Type B pancreatic cell (in vitro differentiated cells): ENCODE measurements at regions not wholly inside any gene's neighbourhood (a gene's known extent, or its start where the extent isn't known, plus 50 kb on each side); places are given as distances from the start of the nearest gene placed in this dataset.
"Not testable (repeated sequence)": the region's sequence is repeated elsewhere in the genome, so short reads cannot be mapped to it uniquely, and the experiment has no call there.

ENCODE experiments used
- DNase-seq: peaks from one replicate; pipeline ENCODE4 v3.0.0; 2021; ENCODE audit warnings: mixed read lengths; ENCODE audit not compliant: unreplicated experiment; ENCODE audit errors: extremely low spot score
- H3K27ac Mint-ChIP-seq: 2 replicates; pipeline ENCODE4 v1.8.0; 2021; ENCODE audit warnings: mild to moderate bottlenecking, mixed read lengths
- H3K27me3 Mint-ChIP-seq: 2 replicates; pipeline ENCODE4 v1.8.0; 2021; ENCODE audit warnings: mixed read lengths
- H3K36me3 Mint-ChIP-seq: 2 replicates; pipeline ENCODE4 v1.8.0; 2021; ENCODE audit warnings: mixed read lengths
- H3K4me1 Mint-ChIP-seq: one replicate; pipeline ENCODE4 v1.8.0; 2021; ENCODE audit warnings: mixed read lengths; ENCODE audit not compliant: unreplicated experiment
- H3K4me3 Mint-ChIP-seq: 2 replicates; pipeline ENCODE4 v1.8.0; 2021; ENCODE audit warnings: mild to moderate bottlenecking, mixed read lengths
- H3K9me3 Mint-ChIP-seq: 2 replicates; pipeline ENCODE4 v1.8.0; 2021; ENCODE audit warnings: mixed read lengths
- TF ChIP-seq, protein P1 (sequence below): fragments of 200-600 bp; sonication (generic); conservative IDR thresholded peaks from 2 replicates; pipeline ENCODE4 v1.5.0; 2021; ENCODE audit warnings: antibody characterized with exemption, mild to moderate bottlenecking

DNA sequence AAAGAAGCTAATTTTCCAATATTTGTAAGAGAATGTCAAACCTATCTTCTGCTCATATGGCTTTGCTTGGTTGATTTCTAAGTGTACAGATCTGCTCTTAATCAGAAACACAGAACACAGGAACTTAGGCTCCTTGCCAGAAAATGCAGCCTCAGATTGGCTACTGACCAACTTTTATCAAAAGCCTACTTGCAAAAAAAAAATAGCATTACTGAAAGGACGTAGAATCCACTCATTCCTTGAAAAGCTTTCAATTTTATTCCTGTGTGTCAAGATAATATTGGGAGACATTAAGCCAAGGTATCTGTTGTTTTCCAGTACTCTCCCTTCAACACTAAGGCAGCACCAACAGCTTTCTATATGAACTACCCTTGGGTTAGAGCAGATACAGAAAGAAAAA, 127.6 kb upstream of the INTU start:
- peaks cover 3% of the 10 kb centered on the region for H3K27me3 Mint-ChIP-seq
- no peak overlapping the region for H3K27ac Mint-ChIP-seq
- DNase-seq = no peak
- TF ChIP-seq, protein P1, sequence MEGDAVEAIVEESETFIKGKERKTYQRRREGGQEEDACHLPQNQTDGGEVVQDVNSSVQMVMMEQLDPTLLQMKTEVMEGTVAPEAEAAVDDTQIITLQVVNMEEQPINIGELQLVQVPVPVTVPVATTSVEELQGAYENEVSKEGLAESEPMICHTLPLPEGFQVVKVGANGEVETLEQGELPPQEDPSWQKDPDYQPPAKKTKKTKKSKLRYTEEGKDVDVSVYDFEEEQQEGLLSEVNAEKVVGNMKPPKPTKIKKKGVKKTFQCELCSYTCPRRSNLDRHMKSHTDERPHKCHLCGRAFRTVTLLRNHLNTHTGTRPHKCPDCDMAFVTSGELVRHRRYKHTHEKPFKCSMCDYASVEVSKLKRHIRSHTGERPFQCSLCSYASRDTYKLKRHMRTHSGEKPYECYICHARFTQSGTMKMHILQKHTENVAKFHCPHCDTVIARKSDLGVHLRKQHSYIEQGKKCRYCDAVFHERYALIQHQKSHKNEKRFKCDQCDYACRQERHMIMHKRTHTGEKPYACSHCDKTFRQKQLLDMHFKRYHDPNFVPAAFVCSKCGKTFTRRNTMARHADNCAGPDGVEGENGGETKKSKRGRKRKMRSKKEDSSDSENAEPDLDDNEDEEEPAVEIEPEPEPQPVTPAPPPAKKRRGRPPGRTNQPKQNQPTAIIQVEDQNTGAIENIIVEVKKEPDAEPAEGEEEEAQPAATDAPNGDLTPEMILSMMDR = no peak
- peaks cover 20% of the 10 kb centered on the region for H3K4me1 Mint-ChIP-seq
- H3K4me3 Mint-ChIP-seq = no peak overlapping the region
- H3K36me3 Mint-ChIP-seq = no peaks in the 10 kb centered on the region
- H3K9me3 Mint-ChIP-seq = no peaks in the 10 kb centered on the region

DNA sequence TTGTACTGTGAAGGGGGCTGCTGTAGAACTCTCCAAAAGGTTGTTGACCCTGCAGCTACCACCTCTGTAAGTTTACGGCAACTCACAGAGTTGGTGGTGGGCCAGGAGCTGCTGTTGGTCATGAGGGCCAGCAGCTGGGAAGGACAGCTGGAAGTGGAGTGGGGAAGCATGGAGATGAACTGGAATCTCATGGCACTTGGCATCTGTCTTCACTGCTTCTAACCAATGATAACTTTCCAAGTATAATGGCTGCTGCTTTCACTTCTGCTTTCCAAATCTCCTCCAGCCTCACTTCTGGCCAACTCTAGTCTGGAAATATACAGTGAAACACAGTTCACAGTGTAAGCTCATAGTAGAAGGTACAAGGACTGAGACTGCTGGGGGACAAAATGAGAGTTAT, 126.5 kb upstream of the INTU start:
- Mint-ChIP-seq H3K4me1 (peaks cover 13% of the 10 kb centered on the region), H3K4me3 (no peak overlapping the region), H3K27me3 (peaks cover 3% of the 10 kb centered on the region), H3K9me3 (no peaks in the 10 kb centered on the region), H3K36me3 (no peaks in the 10 kb centered on the region), H3K27ac (no peak overlapping the region)
- TF ChIP-seq, protein P1 = no peak
- no peak for DNase-seq

DNA sequence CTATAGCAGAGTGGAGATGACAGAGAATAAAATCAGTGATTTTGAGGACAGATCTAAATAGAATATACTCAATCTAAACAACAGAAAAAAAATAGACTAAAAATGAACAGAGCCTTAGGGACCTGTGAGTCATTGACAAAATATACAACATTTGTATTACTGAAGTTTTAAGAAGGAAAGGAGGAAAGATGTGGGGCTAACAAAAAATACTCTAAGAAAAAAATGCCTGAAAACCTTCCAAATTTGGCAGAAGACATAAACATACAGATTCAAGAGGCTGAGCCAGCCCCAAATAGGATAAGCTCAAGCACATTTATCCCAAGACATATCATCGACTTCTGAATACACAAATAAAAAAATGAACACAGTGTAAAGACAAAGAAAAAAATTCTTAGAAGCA, 123.6 kb upstream of the INTU start:
- H3K27ac Mint-ChIP-seq = no peak overlapping the region
- TF ChIP-seq, protein P1 = no peak
- H3K4me3 Mint-ChIP-seq = no peak overlapping the region
- H3K36me3 Mint-ChIP-seq = no peaks in the 10 kb centered on the region
- peaks cover 3% of the 10 kb centered on the region for H3K27me3 Mint-ChIP-seq
- DNase-seq = no peak
- no peaks in the 10 kb centered on the region for H3K4me1 Mint-ChIP-seq
- H3K9me3 Mint-ChIP-seq = no peaks in the 10 kb centered on the region

DNA sequence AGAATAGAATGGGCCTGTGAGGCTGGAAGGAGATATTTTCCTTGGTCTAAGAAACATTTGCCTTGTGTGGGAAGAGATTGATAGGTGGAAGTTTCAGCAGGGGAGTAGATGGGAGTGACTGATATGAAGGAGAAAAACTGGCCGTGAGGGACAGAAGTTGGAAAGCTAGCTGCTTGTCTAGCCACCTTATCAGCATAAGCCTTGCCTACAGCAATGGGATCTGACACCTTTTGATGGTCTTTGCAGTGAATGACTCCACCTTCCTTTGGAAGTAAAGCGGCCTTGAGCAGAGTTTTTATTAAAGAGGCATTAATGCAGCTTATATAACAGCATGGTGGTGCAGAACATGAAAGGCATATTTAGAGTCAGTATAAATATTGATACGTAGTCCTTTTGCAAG, 120.1 kb upstream of the INTU start:
- not testable (repeated sequence) for DNase-seq, H3K36me3 Mint-ChIP-seq, H3K4me1 Mint-ChIP-seq

DNA sequence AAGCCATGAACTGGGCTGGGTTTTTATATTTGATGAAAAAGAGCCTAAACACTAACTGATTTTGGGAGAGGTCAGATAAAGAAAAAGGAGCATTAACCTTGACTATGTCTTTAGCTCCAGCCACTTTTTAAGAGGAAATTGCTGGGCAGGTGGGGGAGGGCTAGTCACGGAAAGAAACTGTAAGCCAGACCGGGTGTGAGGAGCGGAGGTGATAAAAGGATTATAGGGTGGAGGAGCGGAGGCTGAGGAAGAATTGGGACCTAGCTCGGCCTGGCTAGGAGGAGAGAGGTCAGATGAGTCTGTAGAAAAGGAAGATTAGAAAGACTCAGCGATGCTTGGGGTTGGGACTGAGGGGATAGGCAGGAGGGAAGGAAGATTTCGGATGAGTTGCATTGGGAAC, 117.5 kb upstream of the INTU start:
- not testable (repeated sequence) for DNase-seq, H3K4me3 Mint-ChIP-seq, H3K27ac Mint-ChIP-seq, H3K4me1 Mint-ChIP-seq, H3K36me3 Mint-ChIP-seq, H3K9me3 Mint-ChIP-seq, H3K27me3 Mint-ChIP-seq

More for the DNA sequence above, 120.1 kb upstream of the INTU start:
- H3K4me3 Mint-ChIP-seq, H3K9me3 Mint-ChIP-seq, H3K27ac Mint-ChIP-seq, H3K27me3 Mint-ChIP-seq: not testable (repeated sequence)

DNA sequence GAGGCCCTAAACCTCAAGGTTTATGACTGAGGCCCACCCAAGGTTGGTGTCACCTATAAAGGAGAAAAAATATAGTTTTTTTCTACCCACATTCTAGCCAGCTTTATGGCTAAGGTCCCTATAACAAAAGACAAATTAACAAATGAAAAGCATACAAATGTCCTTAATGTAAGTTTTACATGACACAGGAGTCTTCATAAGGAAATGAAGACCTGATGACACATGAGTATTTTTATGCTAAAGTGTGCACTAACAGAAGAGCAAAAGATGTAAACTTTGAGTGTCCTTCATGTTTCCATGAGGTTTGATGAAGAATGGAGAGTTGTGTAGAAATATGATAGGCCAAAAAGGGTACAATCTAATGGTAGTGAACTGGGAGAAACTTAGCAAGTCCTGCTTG, 114.7 kb upstream of the INTU start:
- Mint-ChIP-seq H3K9me3 (no peaks in the 10 kb centered on the region), H3K4me3 (no peak overlapping the region)
- TF ChIP-seq, protein P1 = no peak

DNA sequence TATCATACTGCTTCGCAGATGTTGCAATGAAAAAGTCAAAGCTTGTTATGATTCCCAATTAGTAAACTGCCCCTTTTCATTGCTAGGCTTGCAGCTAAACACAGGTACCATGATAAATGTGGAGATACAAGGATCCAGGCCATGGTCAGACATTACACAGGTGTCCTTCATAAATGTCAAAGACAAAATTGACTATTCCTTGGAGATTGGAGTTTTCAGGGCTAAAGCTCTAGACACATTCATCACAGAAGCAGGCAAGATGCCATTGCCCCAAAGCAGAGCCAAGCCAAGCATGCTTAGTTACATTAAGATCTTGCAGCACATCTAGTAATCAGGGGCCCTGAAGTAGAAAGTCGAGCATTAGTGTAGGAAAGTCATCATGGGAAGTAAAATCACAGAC, 111.3 kb upstream of the INTU start:
- Mint-ChIP-seq H3K4me3 (no peak overlapping the region), H3K27ac (no peak overlapping the region), H3K36me3 (no peaks in the 10 kb centered on the region), H3K9me3 (peaks cover 5% of the 10 kb centered on the region), H3K4me1 (peaks cover 14% of the 10 kb centered on the region), H3K27me3 (no peaks in the 10 kb centered on the region)
- no peak for DNase-seq
- TF ChIP-seq, protein P1 = no peak

More for the DNA sequence above, 114.7 kb upstream of the INTU start:
- no peak for DNase-seq
- peaks cover 6% of the 10 kb centered on the region for H3K4me1 Mint-ChIP-seq
- no peaks in the 10 kb centered on the region for H3K36me3 Mint-ChIP-seq
- no peak overlapping the region for H3K27ac Mint-ChIP-seq
- H3K27me3 Mint-ChIP-seq = peaks cover 6% of the 10 kb centered on the region
